GM23338 (cell line): ENCODE measurements at regions not wholly inside any gene's neighbourhood (a gene's known extent, or its start where the extent isn't known, plus 50 kb on each side); places are given as distances from the start of the nearest gene placed in this dataset.

ENCODE experiments used
- ATAC-seq: fragments of 200-7000 bp; cut with Tn5 transposase; 3 replicates; pipeline ENCODE4 v1.9.1; 2020
- DNase-seq: peaks from one replicate; pipeline ENCODE4 v3.0.0-alpha.2; 2015; ENCODE audit warnings: low spot score
- H2AFZ ChIP-seq: fragments of 200-600 bp; sonication (generic); 2 replicates; pipeline ENCODE4 v1.8.0; 2016; ENCODE audit warnings: antibody characterized with exemption, mild to moderate bottlenecking, moderate library complexity
- H3F3A ChIP-seq: fragments of 200-600 bp; sonication (generic); replicated peaks from 2 replicates; pipeline ENCODE4 v1.8.0; 2017; ENCODE audit warnings: antibody characterized with exemption, mixed run types, low read depth
- H3K27ac ChIP-seq: fragments of 200-600 bp; sonication (generic); 2 replicates; pipeline ENCODE4 v1.6.1; 2016; ENCODE audit warnings: low read depth
- H3K27me3 ChIP-seq: fragments of 200-600 bp; sonication (generic); 2 replicates; pipeline ENCODE4 v1.8.0; 2016; ENCODE audit warnings: mild to moderate bottlenecking, mixed run types, moderate library complexity; ENCODE audit not compliant: insufficient read depth
- H3K36me3 ChIP-seq: fragments of 200-600 bp; sonication (generic); 2 replicates; pipeline ENCODE4 v1.8.0; 2016; ENCODE audit warnings: mild to moderate bottlenecking; ENCODE audit not compliant: insufficient read depth
- H3K4me1 ChIP-seq: fragments of 200-600 bp; sonication (generic); 2 replicates; pipeline ENCODE4 v1.8.0; 2016; ENCODE audit warnings: mild to moderate bottlenecking, moderate library complexity; ENCODE audit not compliant: insufficient read depth
- H3K4me2 ChIP-seq: fragments of 200-600 bp; sonication (generic); 2 replicates; pipeline ENCODE4 v1.7.1; 2017; ENCODE audit warnings: mixed run types
- H3K4me3 ChIP-seq: fragments of 200-600 bp; sonication (generic); 2 replicates; pipeline ENCODE4 v1.6.1; 2016; ENCODE audit warnings: mixed run types
- H3K79me2 ChIP-seq: fragments of 200-600 bp; sonication (generic); replicated peaks from 2 replicates; pipeline ENCODE4 v1.8.0; 2017; ENCODE audit warnings: mild to moderate bottlenecking; ENCODE audit not compliant: insufficient read depth
- H3K9me2 ChIP-seq: fragments of 200-600 bp; sonication (generic); 2 replicates; pipeline ENCODE4 v1.8.0; 2017; ENCODE audit not compliant: insufficient read depth
- H4K20me1 ChIP-seq: fragments of 200-600 bp; sonication (generic); replicated peaks from 2 replicates; pipeline ENCODE4 v1.8.0; 2017; ENCODE audit warnings: mild to moderate bottlenecking; ENCODE audit not compliant: insufficient read depth
- H3K27ac Mint-ChIP-seq: 2 replicates; pipeline ENCODE4 v1.8.0; 2020; ENCODE audit warnings: inconsistent platforms, mild to moderate bottlenecking, moderate library complexity, mixed read lengths
- H3K27me3 Mint-ChIP-seq: 3 replicates; pipeline ENCODE4 v1.8.0; 2022; ENCODE audit warnings: low read depth, mild to moderate bottlenecking, moderate library complexity, mixed read lengths, inconsistent platforms; ENCODE audit not compliant: insufficient read depth, poor library complexity
- H3K36me3 Mint-ChIP-seq: 3 replicates; pipeline ENCODE4 v1.8.0; 2021; ENCODE audit warnings: low read depth, mild to moderate bottlenecking, inconsistent platforms, moderate library complexity, mixed read lengths
- H3K4me1 Mint-ChIP-seq: 3 replicates; pipeline ENCODE4 v1.8.0; 2020; ENCODE audit warnings: mild to moderate bottlenecking, inconsistent platforms, mixed read lengths
- H3K4me3 Mint-ChIP-seq: 3 replicates; pipeline ENCODE4 v1.8.0; 2021; ENCODE audit warnings: moderate library complexity, mild to moderate bottlenecking, inconsistent platforms, mixed read lengths
- H3K9me3 Mint-ChIP-seq: 3 replicates; pipeline ENCODE4 v1.8.0; 2020; ENCODE audit warnings: moderate library complexity, mild to moderate bottlenecking, inconsistent platforms, mixed read lengths
- CREB1 ChIP-seq: fragments of 250-450 bp; sonication (Bioruptor Pico); IDR thresholded peaks from 2 replicates; pipeline ENCODE4 v1.5.0; 2020; ENCODE audit warnings: low read depth, mild to moderate bottlenecking, moderate library complexity
- EZH2phosphoT487 ChIP-seq: fragments of 200-600 bp; sonication (generic); IDR thresholded peaks from one replicate; pipeline ENCODE4 v1.8.1; 2018; ENCODE audit warnings: antibody characterized with exemption; ENCODE audit not compliant: unreplicated experiment
- NANOG ChIP-seq: IDR thresholded peaks from 2 replicates; pipeline ENCODE4 v1.6.1; 2016; ENCODE audit warnings: antibody characterized with exemption, borderline replicate concordance
- POLR2AphosphoS5 ChIP-seq: IDR thresholded peaks from 2 replicates; pipeline ENCODE4 v1.6.1; 2016; ENCODE audit warnings: antibody characterized with exemption, low read depth
- REST ChIP-seq: IDR thresholded peaks from one replicate; pipeline ENCODE4 v1.6.1; 2018; ENCODE audit warnings: antibody characterized with exemption; ENCODE audit not compliant: unreplicated experiment
- STAT1 ChIP-seq: IDR thresholded peaks from one replicate; pipeline ENCODE4 v1.6.1; 2016; ENCODE audit warnings: antibody characterized with exemption; ENCODE audit not compliant: unreplicated experiment
- ZNF331 ChIP-seq: fragments of 250-450 bp; sonication (Bioruptor Pico); IDR thresholded peaks from 2 replicates; pipeline ENCODE4 v1.5.0; 2020; ENCODE audit warnings: low read depth, mild to moderate bottlenecking, moderate library complexity
- TF ChIP-seq, protein P1 (sequence below): IDR thresholded peaks from 2 replicates; pipeline ENCODE4 v1.6.1; 2016; ENCODE audit warnings: antibody characterized with exemption
- TF ChIP-seq, protein P2 (sequence below), 2 experiments: fragments of 200-600 bp in 1 of 2; sonication (generic) in 1 of 2; conservative IDR thresholded peaks; 2 replicates each; pipeline versions ENCODE4 v1.5.1 to v1.6.1; 2016 to 2017; ENCODE audit warnings: antibody characterized with exemption in 2 of 2, low read depth in 2 of 2, mild to moderate bottlenecking in 2 of 2, moderate library complexity in 1 of 2

DNA sequence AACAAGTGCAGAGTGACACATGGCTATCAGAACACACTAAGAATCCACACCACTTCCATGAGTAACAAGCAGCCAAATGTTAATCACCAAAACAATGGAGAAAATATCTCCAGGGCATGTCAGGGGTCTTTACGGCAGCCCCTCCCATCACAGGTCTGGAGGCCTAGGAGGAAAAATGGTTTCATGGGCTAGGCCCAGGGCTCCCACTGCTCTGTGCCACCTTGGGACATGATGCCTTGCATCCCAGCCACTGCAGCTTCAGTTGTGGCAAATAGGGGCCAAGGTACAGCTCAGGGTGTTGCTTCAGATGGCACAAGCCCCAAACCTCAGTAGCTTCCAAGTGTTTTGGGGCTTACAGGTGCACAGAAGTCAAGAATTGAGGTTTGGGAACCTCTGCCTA is 66.6 kb downstream of the NEURL3 start:
- H3K4me2 ChIP-seq = no peak overlapping the region
- H4K20me1 ChIP-seq = no peaks in the 10 kb centered on the region
- no peak overlapping the region for H3K27ac ChIP-seq
- H3K9me3 Mint-ChIP-seq = peaks cover 49% of the 10 kb centered on the region
- ATAC-seq (no peak), DNase-seq (no peak)
- no peaks in the 10 kb centered on the region for H3K27me3 ChIP-seq
- peaks cover 39% of the 10 kb centered on the region for H3K36me3 Mint-ChIP-seq
- no peaks in the 10 kb centered on the region for H3K79me2 ChIP-seq
- TF ChIP-seq REST (no peak), NANOG (no peak), STAT1 (no peak)
- TF ChIP-seq, protein P1, sequence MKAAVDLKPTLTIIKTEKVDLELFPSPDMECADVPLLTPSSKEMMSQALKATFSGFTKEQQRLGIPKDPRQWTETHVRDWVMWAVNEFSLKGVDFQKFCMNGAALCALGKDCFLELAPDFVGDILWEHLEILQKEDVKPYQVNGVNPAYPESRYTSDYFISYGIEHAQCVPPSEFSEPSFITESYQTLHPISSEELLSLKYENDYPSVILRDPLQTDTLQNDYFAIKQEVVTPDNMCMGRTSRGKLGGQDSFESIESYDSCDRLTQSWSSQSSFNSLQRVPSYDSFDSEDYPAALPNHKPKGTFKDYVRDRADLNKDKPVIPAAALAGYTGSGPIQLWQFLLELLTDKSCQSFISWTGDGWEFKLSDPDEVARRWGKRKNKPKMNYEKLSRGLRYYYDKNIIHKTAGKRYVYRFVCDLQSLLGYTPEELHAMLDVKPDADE = no peak
- peaks cover 18% of the 10 kb centered on the region for H3K36me3 ChIP-seq
- no peak overlapping the region for H3K4me3 ChIP-seq
- H2AFZ ChIP-seq = no peak overlapping the region
- no peak overlapping the region for H3K4me3 Mint-ChIP-seq
- no peak overlapping the region for H3K27ac Mint-ChIP-seq
- H3K27me3 Mint-ChIP-seq = peaks cover 5% of the 10 kb centered on the region
- peaks cover 9% of the 10 kb centered on the region; the same call in 1 of the 2 replicates for H3F3A ChIP-seq
- peaks cover 26% of the 10 kb centered on the region for H3K4me1 ChIP-seq
- H3K9me2 ChIP-seq = peaks cover 7% of the 10 kb centered on the region
- H3K4me1 Mint-ChIP-seq = peaks cover 23% of the 10 kb centered on the region

- H3K36me3 ChIP-seq = peaks cover 18% of the 10 kb centered on the region
- peaks cover 5% of the 10 kb centered on the region for H3K27me3 Mint-ChIP-seq
- H3K9me3 Mint-ChIP-seq = peaks cover 46% of the 10 kb centered on the region
- H3K27me3 ChIP-seq = no peaks in the 10 kb centered on the region
- no peaks in the 10 kb centered on the region for H4K20me1 ChIP-seq
- peaks cover 7% of the 10 kb centered on the region for H3K9me2 ChIP-seq
- H2AFZ ChIP-seq = no peak overlapping the region
- no peak overlapping the region for H3K4me3 Mint-ChIP-seq
- H3K4me1 Mint-ChIP-seq = peaks cover 23% of the 10 kb centered on the region
- H3K4me2 ChIP-seq = peak overlapping the region; percentile 58
- peaks cover 39% of the 10 kb centered on the region for H3K36me3 Mint-ChIP-seq
- H3K79me2 ChIP-seq = no peaks in the 10 kb centered on the region
- no peak overlapping the region; the same call in 1 of the 2 replicates for H3K4me3 ChIP-seq
- no peak for DNase-seq
- H3K4me1 ChIP-seq = peaks cover 26% of the 10 kb centered on the region
- H3F3A ChIP-seq = peaks cover 9% of the 10 kb centered on the region; the same call in 1 of the 2 replicates
- no peak for ATAC-seq
- H3K27ac ChIP-seq = peak overlapping the region; percentile 79; the same call in 1 of the 2 replicates
- H3K27ac Mint-ChIP-seq = no peak overlapping the region
- TF ChIP-seq, protein P2, sequence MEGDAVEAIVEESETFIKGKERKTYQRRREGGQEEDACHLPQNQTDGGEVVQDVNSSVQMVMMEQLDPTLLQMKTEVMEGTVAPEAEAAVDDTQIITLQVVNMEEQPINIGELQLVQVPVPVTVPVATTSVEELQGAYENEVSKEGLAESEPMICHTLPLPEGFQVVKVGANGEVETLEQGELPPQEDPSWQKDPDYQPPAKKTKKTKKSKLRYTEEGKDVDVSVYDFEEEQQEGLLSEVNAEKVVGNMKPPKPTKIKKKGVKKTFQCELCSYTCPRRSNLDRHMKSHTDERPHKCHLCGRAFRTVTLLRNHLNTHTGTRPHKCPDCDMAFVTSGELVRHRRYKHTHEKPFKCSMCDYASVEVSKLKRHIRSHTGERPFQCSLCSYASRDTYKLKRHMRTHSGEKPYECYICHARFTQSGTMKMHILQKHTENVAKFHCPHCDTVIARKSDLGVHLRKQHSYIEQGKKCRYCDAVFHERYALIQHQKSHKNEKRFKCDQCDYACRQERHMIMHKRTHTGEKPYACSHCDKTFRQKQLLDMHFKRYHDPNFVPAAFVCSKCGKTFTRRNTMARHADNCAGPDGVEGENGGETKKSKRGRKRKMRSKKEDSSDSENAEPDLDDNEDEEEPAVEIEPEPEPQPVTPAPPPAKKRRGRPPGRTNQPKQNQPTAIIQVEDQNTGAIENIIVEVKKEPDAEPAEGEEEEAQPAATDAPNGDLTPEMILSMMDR (conservative IDR thresholded peaks at IDR 0.05; ENCODE audit: low read depth in 2 of 2) = no peak
- no peak for TF ChIP-seq POLR2AphosphoS5
- no peak for TF ChIP-seq ZNF331 (CRISPR knock-in tag)
- TF ChIP-seq, protein P1 = no peak
- no peak for TF ChIP-seq CREB1 (CRISPR knock-in tag)
- TF ChIP-seq EZH2phosphoT487 = no peak
These were observed 67.6 kb downstream of the NEURL3 start for GRCh38 chr2:96437512-96437911.
